Colon (tissue), 2 donors: ENCODE measurements at regions not wholly inside any gene's neighbourhood (a gene's known extent, or its start where the extent isn't known, plus 50 kb on each side); places are given as distances from the start of the nearest gene placed in this dataset.
"Not testable (repeated sequence)": the region's sequence is repeated elsewhere in the genome, so short reads cannot be mapped to it uniquely, and the experiment has no call there.

Experiments
- FAIRE-seq: peaks from 2 replicates; lab custom pipeline; 2012; peaks lifted over from hg19 to GRCh38; lab: Jason Lieb, UNC
- donor health status: control.
- donor health status: control.

- no peak for FAIRE-seq
Observed at GRCh38 chr14:58887931-58888330, 250.2 kb downstream of the DACT1 start.

DNA sequence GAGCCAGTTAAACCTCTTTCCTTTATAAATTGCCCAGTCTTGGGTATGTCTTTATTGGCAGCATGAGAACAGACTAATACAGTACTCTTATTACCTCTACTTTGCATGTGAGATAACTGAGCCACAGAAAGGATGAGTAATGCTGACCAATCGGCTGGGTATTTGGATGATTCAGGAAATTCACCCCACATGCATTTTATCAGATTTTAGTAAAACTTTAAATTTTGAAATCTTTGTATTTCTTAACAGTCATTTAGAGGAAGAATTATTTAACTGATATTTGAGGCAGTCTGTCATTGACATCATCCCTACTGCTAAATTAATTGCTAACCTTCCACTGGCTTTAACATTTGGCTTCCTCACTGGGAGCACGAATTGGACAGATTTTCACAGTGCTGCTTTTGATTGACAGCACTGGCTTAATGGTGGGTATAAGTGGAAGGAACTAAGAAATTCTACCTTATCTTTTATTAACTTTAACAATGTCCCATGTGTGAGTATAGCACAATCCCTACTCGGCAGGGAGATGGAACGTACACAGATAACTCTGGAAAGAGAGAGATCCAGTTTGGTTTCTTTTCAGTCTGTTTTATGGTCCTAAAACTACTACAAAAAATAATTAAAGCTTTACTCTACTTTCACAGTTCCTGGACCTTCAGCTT, 261.0 kb downstream of the DACT1 start:
- FAIRE-seq, result no peak

- FAIRE-seq, result no peak
Observed at GRCh38 chr14:58899317-58899713, 261.6 kb downstream of the DACT1 start.

DNA sequence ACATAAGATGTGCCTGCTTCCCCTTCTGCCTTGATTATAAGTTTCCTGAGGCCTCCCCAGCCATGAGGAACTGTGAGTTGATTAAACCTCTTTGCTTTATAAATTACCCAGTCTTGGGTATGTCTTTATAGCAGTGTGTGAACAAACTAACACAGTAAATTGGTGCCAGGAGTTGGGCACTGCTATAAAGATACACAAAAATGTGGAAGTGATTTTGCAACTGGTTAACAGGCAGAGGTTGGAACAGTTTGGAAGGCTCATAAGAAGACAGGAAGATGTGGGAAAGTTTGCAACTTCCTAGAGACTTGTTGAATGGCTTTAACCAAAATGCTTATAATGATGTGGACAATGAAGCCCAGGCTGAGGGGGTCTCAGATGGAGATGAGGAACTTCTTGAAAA, 264.1 kb downstream of the DACT1 start:
- FAIRE-seq, result no peak

DNA sequence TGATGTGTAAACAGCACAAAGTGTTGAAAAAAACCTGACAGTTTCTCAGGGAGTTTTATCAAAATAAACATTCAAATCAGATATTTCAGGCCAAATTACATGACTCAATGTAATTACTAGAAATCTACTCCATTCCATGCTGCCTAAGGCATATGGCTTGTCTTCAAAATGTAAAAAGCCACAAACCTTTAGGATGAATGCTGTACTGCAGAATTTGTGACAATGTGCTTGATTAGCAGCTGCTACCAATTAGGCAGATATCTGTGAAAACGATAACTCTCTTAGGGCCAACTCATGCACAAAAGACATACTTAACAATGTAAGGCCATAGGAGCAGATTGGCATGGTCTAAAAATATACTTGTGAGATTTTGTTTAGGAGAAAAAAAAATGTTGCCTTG, 267.0 kb downstream of the DACT1 start:
- FAIRE-seq, result no peak

DNA sequence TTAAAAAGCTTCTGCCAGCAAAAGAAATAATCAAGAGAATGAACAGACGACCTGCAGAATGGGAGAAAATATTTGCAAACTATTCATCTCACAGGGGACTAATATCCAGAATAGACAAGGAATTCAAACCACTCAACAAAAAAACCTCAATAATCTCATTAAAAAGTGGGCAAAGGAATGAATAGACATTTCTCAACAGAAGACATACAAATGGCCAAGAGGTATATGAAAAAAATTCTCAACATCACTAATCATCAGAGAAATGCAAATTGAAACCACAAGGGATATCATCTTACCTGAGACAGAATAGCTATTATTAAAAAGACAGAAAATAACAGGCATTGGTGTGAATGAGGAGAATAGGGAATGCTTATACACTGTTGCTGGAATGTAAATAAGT, 270.0 kb downstream of the DACT1 start:
- no peak for FAIRE-seq

DNA sequence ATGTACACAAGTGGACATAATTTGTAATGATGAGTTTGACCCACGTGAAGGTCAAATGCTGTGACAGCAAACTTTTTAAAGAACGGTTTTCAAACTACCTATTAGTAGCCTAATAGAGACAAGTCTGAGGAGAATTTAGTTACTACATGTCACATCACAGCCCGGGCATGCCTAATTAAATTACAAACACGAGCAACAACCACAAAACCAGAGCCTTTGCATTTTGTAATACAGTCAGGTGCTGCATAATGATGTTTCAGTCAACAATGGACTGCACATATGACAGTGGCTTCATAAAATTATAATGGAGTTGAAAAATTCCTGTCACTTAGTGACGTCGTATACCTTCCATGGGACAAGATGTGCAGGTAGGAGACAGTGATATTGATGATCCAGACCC, 274.5 kb downstream of the DACT1 start:
- FAIRE-seq, result no peak

GRCh38 chr14:58912799-58913432, 275.2 kb downstream of the DACT1 start:
- peak; percentile 61 for FAIRE-seq

GRCh38 chr14:58914279-58914855, 274.1 kb upstream of the DAAM1 start:
- no peak for FAIRE-seq

DNA sequence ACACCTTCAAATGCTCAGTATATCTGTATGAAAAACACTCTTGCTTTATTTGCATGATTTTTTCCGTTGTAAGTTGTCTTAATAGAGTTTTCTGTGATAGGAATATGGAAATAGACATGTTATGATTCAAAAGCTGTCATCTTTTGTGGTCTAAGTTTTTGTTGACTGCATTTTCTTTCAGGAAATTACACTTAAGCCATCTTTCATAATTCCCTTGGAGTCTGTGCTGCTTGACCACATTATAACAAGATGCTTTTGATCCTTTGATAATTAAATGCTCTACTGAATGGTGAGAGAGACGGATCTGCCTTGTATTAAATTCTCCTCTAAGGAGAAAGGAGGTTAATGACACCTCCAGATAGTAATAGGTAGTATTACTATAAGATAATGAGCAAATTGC, 272.8 kb upstream of the DAAM1 start:
- FAIRE-seq, result no peak

GRCh38 chr14:58918066-58918738, 270.3 kb upstream of the DAAM1 start:
- no peak for FAIRE-seq

- no peak for FAIRE-seq
Observed at GRCh38 chr14:58919217-58919616, 269.2 kb upstream of the DAAM1 start.

DNA sequence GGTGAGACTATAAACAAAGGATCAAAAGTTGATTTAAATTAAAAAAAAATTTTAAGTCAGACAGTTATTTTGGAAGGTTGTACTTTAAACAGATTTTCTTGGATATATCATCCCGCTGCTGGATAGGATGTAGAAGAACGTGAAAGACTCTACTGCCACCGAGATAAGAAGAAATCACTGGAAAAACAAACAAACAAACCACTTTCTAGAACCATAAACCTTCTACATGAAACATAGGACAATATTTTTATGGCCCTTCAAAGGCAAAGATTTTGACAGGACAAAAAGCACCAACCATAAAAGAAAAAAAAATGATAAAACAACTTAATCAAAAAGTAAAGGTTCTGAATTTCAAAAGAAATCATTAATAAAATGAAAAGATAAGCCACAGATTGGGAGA, 268.2 kb upstream of the DAAM1 start:
- FAIRE-seq, result no peak

- not testable (repeated sequence) for FAIRE-seq
Observed at GRCh38 chr14:58922201-58922940, 266.1 kb upstream of the DAAM1 start.

GRCh38 chr14:58923751-58924405, 264.6 kb upstream of the DAAM1 start:
- FAIRE-seq, result no peak

GRCh38 chr14:58941629-58942028, 246.8 kb upstream of the DAAM1 start:
- no peak for FAIRE-seq

DNA sequence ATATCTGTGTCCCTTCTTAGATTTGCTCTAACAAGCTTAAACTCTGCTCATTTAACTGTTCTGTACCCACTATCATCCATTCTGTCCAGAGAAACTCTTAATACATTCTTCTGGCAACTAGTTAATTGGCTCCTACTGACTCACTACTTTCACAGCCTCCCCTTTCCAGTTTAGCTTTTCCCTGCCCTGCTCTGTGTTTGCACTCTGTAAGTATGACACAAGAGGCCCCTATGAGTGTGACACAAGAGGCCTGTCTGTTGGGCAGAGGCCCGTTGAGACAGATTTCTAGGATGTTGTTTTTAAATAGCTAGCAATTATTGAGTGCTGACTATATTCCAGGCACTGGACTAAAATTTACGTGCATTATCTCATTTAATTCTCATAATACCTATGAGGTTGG, 246.0 kb upstream of the DAAM1 start:
- no peak for FAIRE-seq

DNA sequence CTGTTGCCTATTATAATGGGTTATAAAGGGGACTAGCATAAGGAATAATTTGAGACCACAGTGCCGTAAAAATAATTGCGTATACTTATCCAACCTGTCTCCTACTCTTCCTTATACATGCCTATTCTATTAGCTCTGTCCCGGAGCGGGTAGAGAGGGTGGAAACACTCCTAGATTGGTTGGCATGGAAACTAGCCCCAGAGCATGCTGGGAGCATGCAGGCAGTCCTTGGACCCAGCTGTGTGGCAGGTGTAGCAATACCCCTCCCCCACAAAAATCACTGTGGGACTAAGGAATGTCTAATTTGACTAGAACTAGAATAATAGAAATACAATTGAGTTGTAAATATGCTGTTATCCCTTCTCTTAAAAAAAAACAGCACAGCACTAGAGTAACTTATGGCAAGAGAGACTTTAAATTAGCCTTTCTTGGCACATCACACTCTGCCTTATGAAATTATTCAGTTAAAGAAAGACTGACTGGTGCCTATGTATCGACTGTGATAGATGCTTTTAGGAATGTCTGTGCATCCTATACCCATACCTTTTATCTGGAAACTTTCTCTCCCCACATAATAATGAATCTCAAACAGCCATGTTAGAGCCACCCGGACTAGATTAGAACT, 244.0 kb upstream of the DAAM1 start:
- no peak for FAIRE-seq

GRCh38 chr14:58944968-58945356, 243.5 kb upstream of the DAAM1 start:
- peak; percentile 75 for FAIRE-seq

- no peak for FAIRE-seq
Observed at GRCh38 chr14:58946431-58946830, 242.0 kb upstream of the DAAM1 start.

GRCh38 chr14:58947156-58947555, 241.3 kb upstream of the DAAM1 start:
- FAIRE-seq, result no peak
